Activated CD8-positive, alpha-beta T cell treated with anti-CD3 and anti-CD28 coated beads for 36 hours (primary cell): ENCODE measurements at regions not wholly inside any gene's neighbourhood (a gene's known extent, or its start where the extent isn't known, plus 50 kb on each side); places are given as distances from the start of the nearest gene placed in this dataset.

Experiments used
- ATAC-seq: fragments of 200-7000 bp; cut with Tn5 transposase; one replicate; pipeline ENCODE4 v1.10.0; 2021; ENCODE audit warnings: mild to moderate bottlenecking, moderate library complexity
- CTCF ChIA-PET: fragments of 350-600 bp; sonication (Branson Sonifier 250); formaldehyde crosslinking; loops from one replicate; lab custom pipeline; 2021; ENCODE audit warnings: antibody characterized with exemption; lab: Charles Lee
- POLR2A ChIA-PET: fragments of 350-600 bp; sonication (Branson Sonifier 250); formaldehyde crosslinking; loops from one replicate; lab custom pipeline; 2021; ENCODE audit warnings: antibody characterized with exemption; lab: Charles Lee
- DNase-seq: peaks from one replicate; pipeline ENCODE4 v3.0.0-alpha.2; 2020
- H3K27ac Mint-ChIP-seq: one replicate; pipeline ENCODE4 v1.8.0; 2021; ENCODE audit warnings: mild to moderate bottlenecking, mixed read lengths
- H3K27me3 Mint-ChIP-seq: one replicate; pipeline ENCODE4 v1.8.0; 2021; ENCODE audit warnings: mixed read lengths
- H3K36me3 Mint-ChIP-seq: one replicate; pipeline ENCODE4 v1.8.0; 2021; ENCODE audit warnings: low read depth, mixed read lengths
- H3K4me1 Mint-ChIP-seq: one replicate; pipeline ENCODE4 v1.8.0; 2021; ENCODE audit warnings: low read depth, mixed read lengths
- H3K4me3 Mint-ChIP-seq: one replicate; pipeline ENCODE4 v1.8.0; 2021; ENCODE audit warnings: mild to moderate bottlenecking, moderate library complexity, mixed read lengths
- H3K9me3 Mint-ChIP-seq: one replicate; pipeline ENCODE4 v1.8.0; 2021; ENCODE audit warnings: mixed read lengths
- intact Hi-C: fragments of 100-400 bp; cut with micrococcal nuclease; formaldehyde crosslinking; loops from one replicate; pipeline ENCODE4 v1.10.0; 2022
- TF ChIP-seq, protein P1 (sequence below): fragments of 200-600 bp; IDR thresholded peaks from one replicate; pipeline ENCODE4 v1.8.0; 2022; ENCODE audit warnings: antibody characterized with exemption, mild to moderate bottlenecking

GRCh38 chr3:8154617-8155016 is 347.0 kb upstream of the LMCD1 start:
- ChIA-PET CTCF (interaction anchor here (1.3 kb wide), 1 partner anchor 263 kb away, joined by 3 read pairs; no protein-coding TSS in a partner anchor), POLR2A (no interaction called here)
- ATAC-seq (no peak), DNase-seq (no peak)
- H3K36me3 Mint-ChIP-seq = no peaks in the 10 kb centered on the region
- peaks cover 6% of the 10 kb centered on the region for H3K27me3 Mint-ChIP-seq
- intact Hi-C loops = no loop called here
- no peak overlapping the region for H3K27ac Mint-ChIP-seq
- H3K9me3 Mint-ChIP-seq = no peaks in the 10 kb centered on the region
- no peaks in the 10 kb centered on the region for H3K4me1 Mint-ChIP-seq
- H3K4me3 Mint-ChIP-seq = no peak overlapping the region
- TF ChIP-seq, protein P1, sequence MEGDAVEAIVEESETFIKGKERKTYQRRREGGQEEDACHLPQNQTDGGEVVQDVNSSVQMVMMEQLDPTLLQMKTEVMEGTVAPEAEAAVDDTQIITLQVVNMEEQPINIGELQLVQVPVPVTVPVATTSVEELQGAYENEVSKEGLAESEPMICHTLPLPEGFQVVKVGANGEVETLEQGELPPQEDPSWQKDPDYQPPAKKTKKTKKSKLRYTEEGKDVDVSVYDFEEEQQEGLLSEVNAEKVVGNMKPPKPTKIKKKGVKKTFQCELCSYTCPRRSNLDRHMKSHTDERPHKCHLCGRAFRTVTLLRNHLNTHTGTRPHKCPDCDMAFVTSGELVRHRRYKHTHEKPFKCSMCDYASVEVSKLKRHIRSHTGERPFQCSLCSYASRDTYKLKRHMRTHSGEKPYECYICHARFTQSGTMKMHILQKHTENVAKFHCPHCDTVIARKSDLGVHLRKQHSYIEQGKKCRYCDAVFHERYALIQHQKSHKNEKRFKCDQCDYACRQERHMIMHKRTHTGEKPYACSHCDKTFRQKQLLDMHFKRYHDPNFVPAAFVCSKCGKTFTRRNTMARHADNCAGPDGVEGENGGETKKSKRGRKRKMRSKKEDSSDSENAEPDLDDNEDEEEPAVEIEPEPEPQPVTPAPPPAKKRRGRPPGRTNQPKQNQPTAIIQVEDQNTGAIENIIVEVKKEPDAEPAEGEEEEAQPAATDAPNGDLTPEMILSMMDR = no peak

DNA sequence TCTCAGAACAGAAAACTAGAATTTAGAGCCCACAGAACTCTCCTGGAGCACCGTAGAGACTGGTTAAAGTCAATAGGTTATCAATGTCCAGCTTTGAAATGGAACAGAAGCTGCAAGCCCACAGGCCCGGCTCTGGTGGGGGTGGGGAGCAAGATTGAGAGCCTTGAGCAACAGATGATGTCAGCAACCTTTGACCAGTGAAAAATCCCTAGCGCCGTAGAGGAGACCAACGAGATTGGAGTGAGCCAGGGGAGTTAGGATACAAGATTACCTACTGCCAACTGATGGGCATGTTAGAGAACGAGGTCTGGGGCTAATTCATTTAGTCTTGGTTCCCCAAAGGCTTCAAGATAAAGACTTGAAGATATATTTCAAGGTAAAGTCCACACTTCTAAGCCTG is 345.5 kb upstream of the LMCD1 start:
- Mint-ChIP-seq H3K9me3 (no peaks in the 10 kb centered on the region), H3K27me3 (peaks cover 5% of the 10 kb centered on the region), H3K4me1 (no peaks in the 10 kb centered on the region), H3K36me3 (no peaks in the 10 kb centered on the region), H3K27ac (no peak overlapping the region), H3K4me3 (no peak overlapping the region)
- ChIA-PET CTCF (no interaction called here), POLR2A (no interaction called here)
- intact Hi-C loops = no loop called here
- no peak for ATAC-seq
- TF ChIP-seq, protein P1 = no peak
- DNase-seq = no peak

DNA sequence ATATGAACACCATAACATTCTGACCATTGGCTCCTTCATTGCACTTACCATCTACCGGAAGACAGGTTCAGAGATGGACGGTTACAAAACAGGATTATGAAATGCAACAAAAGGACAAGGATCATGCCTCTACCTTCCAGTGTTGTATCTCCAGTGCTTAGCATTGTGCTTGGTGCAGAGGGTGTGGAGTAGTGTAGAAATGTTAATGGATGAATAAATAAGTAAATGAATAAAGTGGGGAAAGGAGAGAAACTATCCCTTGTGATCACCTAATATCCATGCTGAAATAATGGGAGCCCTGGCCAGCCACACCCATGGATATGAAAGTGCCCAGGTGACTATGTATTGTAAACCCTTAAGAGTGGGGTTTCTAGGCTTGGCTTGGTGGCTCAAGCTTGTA is 344.8 kb upstream of the LMCD1 start:
- no peak overlapping the region for H3K27ac Mint-ChIP-seq
- no peaks in the 10 kb centered on the region for H3K36me3 Mint-ChIP-seq
- ATAC-seq (no peak), DNase-seq (no peak)
- no peaks in the 10 kb centered on the region for H3K4me1 Mint-ChIP-seq
- intact Hi-C loops = no loop called here
- POLR2A ChIA-PET = no interaction called here
- H3K9me3 Mint-ChIP-seq = no peaks in the 10 kb centered on the region
- TF ChIP-seq, protein P1 = no peak
- H3K27me3 Mint-ChIP-seq = peaks cover 3% of the 10 kb centered on the region
- CTCF ChIA-PET = no interaction called here
- H3K4me3 Mint-ChIP-seq = no peak overlapping the region

- H3K36me3 Mint-ChIP-seq = no peaks in the 10 kb centered on the region
- no peak overlapping the region for H3K27ac Mint-ChIP-seq
- POLR2A ChIA-PET = no interaction called here
- H3K4me3 Mint-ChIP-seq = no peak overlapping the region
- H3K9me3 Mint-ChIP-seq = no peaks in the 10 kb centered on the region
- DNase-seq (no peak), ATAC-seq (no peak)
- TF ChIP-seq, protein P1 = no peak
- intact Hi-C loops = no loop called here
- CTCF ChIA-PET = no interaction called here
- H3K4me1 Mint-ChIP-seq = no peaks in the 10 kb centered on the region
- H3K27me3 Mint-ChIP-seq = peaks cover 3% of the 10 kb centered on the region
Observed at GRCh38 chr3:8157640-8158039, 344.0 kb upstream of the LMCD1 start.

DNA sequence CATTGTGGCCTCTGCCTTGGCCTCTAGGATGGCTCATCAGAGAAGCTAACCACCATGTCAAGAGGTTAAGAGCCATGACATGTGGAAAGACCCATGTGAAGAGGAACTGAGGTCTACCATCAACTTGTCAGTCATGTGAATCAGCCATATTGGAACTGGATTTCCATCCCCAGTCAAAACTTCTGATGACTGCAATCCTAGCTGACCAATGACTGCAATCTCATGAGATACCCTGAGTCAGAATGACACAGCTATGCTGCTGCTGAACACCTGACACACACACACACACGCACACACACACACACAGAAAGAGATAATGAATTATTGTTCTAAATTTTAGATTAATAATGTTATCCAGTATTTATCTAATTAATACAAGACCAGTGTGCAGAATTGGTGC is 337.5 kb upstream of the LMCD1 start:
- POLR2A ChIA-PET = no interaction called here
- DNase-seq (no peak), ATAC-seq (no peak)
- Mint-ChIP-seq H3K4me3 (no peak overlapping the region), H3K9me3 (no peaks in the 10 kb centered on the region), H3K36me3 (no peaks in the 10 kb centered on the region), H3K27me3 (no peaks in the 10 kb centered on the region), H3K27ac (no peak overlapping the region), H3K4me1 (no peaks in the 10 kb centered on the region)
- TF ChIP-seq, protein P1 = no peak
- CTCF ChIA-PET = no interaction called here
- intact Hi-C loops = no loop called here
